WERI-Rb-1 (cell line): ENCODE measurements at regions not wholly inside any gene's neighbourhood (a gene's known extent, or its start where the extent isn't known, plus 50 kb on each side); places are given as distances from the start of the nearest gene placed in this dataset.
"Not testable (repeated sequence)": the region's sequence is repeated elsewhere in the genome, so short reads cannot be mapped to it uniquely, and the experiment has no call there.

ENCODE experiments used
- DNase-seq: peaks from one replicate; pipeline ENCODE4 v3.0.0-alpha.2; 2020
- H3K27ac ChIP-seq: fragments of 250-450 bp; sonication (Bioruptor Pico); 2 replicates; pipeline ENCODE4 v1.5.1; 2020; ENCODE audit warnings: mild to moderate bottlenecking, moderate library complexity
- H3K27me3 ChIP-seq: fragments of 250-450 bp; sonication (Bioruptor Pico); 2 replicates; pipeline ENCODE4 v1.5.1; 2021; ENCODE audit warnings: mild to moderate bottlenecking, low read depth, moderate library complexity; ENCODE audit not compliant: insufficient read depth, severe bottlenecking
- H3K36me3 ChIP-seq: fragments of 250-450 bp; sonication (Bioruptor Pico); 2 replicates; pipeline ENCODE4 v1.5.1; 2020; ENCODE audit warnings: mild to moderate bottlenecking, moderate library complexity
- H3K4me3 ChIP-seq: 2 replicates; pipeline ENCODE4 v1.5.1; 2011; ENCODE audit warnings: low read depth, mild to moderate bottlenecking, control low read depth, low read length
- H3K9me3 ChIP-seq: fragments of 250-450 bp; sonication (Bioruptor Pico); 2 replicates; pipeline ENCODE4 v1.5.1; 2021; ENCODE audit warnings: mild to moderate bottlenecking, moderate library complexity; ENCODE audit not compliant: severe bottlenecking
- CTCF ChIP-seq: IDR thresholded peaks from 2 replicates; pipeline ENCODE4 v1.5.1; 2011; ENCODE audit warnings: low read depth, mild to moderate bottlenecking, control low read depth, inconsistent platforms, low read length

- no peak for DNase-seq
- no peak for TF ChIP-seq CTCF
- no peak overlapping the region for H3K27ac ChIP-seq
- H3K36me3 ChIP-seq = no peaks in the 10 kb centered on the region
- H3K27me3 ChIP-seq = no peaks in the 10 kb centered on the region
- H3K9me3 ChIP-seq = no peaks in the 10 kb centered on the region
- no peak overlapping the region for H3K4me3 ChIP-seq
Observed at GRCh38 chr6:44039839-44040350, 87.4 kb downstream of the MRPL14 start.

GRCh38 chr6:44039191-44039719 is 88.0 kb downstream of the MRPL14 start:
- H3K9me3 ChIP-seq = no peaks in the 10 kb centered on the region
- H3K27ac ChIP-seq = no peak overlapping the region
- no peak for DNase-seq
- H3K4me3 ChIP-seq = no peak overlapping the region
- no peak for TF ChIP-seq CTCF
- no peaks in the 10 kb centered on the region for H3K36me3 ChIP-seq
- H3K27me3 ChIP-seq = no peaks in the 10 kb centered on the region

GRCh38 chr6:44038543-44039065 is 88.6 kb downstream of the MRPL14 start:
- no peak for TF ChIP-seq CTCF
- Histone ChIP-seq H3K9me3 (no peaks in the 10 kb centered on the region), H3K27me3 (no peaks in the 10 kb centered on the region), H3K4me3 (no peak overlapping the region), H3K36me3 (no peaks in the 10 kb centered on the region), H3K27ac (no peak overlapping the region)
- no peak for DNase-seq

- Histone ChIP-seq H3K27me3 (no peaks in the 10 kb centered on the region), H3K9me3 (no peaks in the 10 kb centered on the region), H3K4me3 (no peak overlapping the region), H3K27ac (no peak overlapping the region), H3K36me3 (no peaks in the 10 kb centered on the region)
- no peak for DNase-seq
- no peak for TF ChIP-seq CTCF
Observed at GRCh38 chr6:44037847-44038542, 89.3 kb downstream of the MRPL14 start.

GRCh38 chr6:44037276-44037675 is 90.0 kb downstream of the MRPL14 start:
- H3K27ac ChIP-seq, H3K9me3 ChIP-seq, H3K4me3 ChIP-seq, H3K36me3 ChIP-seq, H3K27me3 ChIP-seq: not testable (repeated sequence)
- peak; percentile 0 for DNase-seq

- TF ChIP-seq CTCF = no peak
- DNase-seq = no peak
- Histone ChIP-seq H3K4me3 (no peak overlapping the region), H3K27ac (no peak overlapping the region), H3K27me3 (no peaks in the 10 kb centered on the region), H3K36me3 (no peaks in the 10 kb centered on the region), H3K9me3 (no peaks in the 10 kb centered on the region)
Observed at GRCh38 chr6:44036699-44037101, 90.6 kb downstream of the MRPL14 start.
